Body of pancreas (tissue), 4 donors: ENCODE measurements at regions not wholly inside any gene's neighbourhood (a gene's known extent, or its start where the extent isn't known, plus 50 kb on each side); places are given as distances from the start of the nearest gene placed in this dataset.

Experiments used
- ATAC-seq: fragments of 150-250 bp; one replicate; pipeline ENCODE4 v1.9.1; 2016
- DNase-seq, 4 donors: peaks; one replicate each; pipeline ENCODE4 v3.0.0-alpha.2; 2019
- H3K27ac ChIP-seq, 4 donors: fragments of 200-600 bp; sonication (generic); 1 replicate in 3 of 4; 2 replicates in 1 of 4; pipeline versions ENCODE4 v1.5.1 to v1.6.1; 2016 to 2019; ENCODE audit warnings: mild to moderate bottlenecking in 1 of 4, mixed read lengths in 1 of 4, moderate library complexity in 1 of 4
- H3K27me3 ChIP-seq, 2 donors: fragments of 200-600 bp; sonication (generic); one replicate each; pipeline ENCODE4 v1.6.0; 2016; ENCODE audit warnings: mild to moderate bottlenecking in 1 of 2
- H3K36me3 ChIP-seq, 2 donors: fragments of 200-600 bp; sonication (generic); replicated peaks in 1 of 2; 2 replicates each; pipeline ENCODE4 v1.5.1; 2016; ENCODE audit warnings: low read depth in 2 of 2; ENCODE audit not compliant: insufficient read depth in 1 of 2
- H3K4me1 ChIP-seq: fragments of 200-600 bp; sonication (generic); one replicate; pipeline ENCODE4 v1.6.0; 2016
- H3K4me3 ChIP-seq, 2 donors: fragments of 200-600 bp; sonication (generic); 1 replicate in 1 of 2; 2 replicates in 1 of 2; pipeline ENCODE4 v1.5.1; 2016 to 2019
- H3K9me3 ChIP-seq, 3 donors: fragments of 200-600 bp; sonication (generic); 1 replicate in 2 of 3; 2 replicates in 1 of 3; pipeline ENCODE4 v1.5.1; 2016
- POLR2A ChIP-seq, 3 donors: fragments of 450-650 bp; IDR thresholded peaks; one replicate each; pipeline ENCODE4 v1.6.1; 2016; ENCODE audit warnings: antibody characterized with exemption in 3 of 3, mild to moderate bottlenecking in 2 of 3
- WGBS, 2 donors: methylation state at CpG; one replicate each; pipeline ENCODE4 v1.1.5; 2017; 5-methylcytosine and 5-hydroxymethylcytosine counted together
- intact Hi-C: fragments of 100-400 bp; cut with DNase I; formaldehyde crosslinking; loops from one replicate; pipeline ENCODE4 v1.15.1; 2023
- TF ChIP-seq, protein P1 (sequence below), 7 experiments: fragments of 450-650 bp in 4 of 7; fragments of 200-600 bp in 3 of 7; sonication (generic) in 3 of 7; IDR thresholded peaks; one replicate each; pipeline ENCODE4 v1.5.1; 2016 to 2019; ENCODE audit warnings: antibody characterized with exemption in 7 of 7

DNA sequence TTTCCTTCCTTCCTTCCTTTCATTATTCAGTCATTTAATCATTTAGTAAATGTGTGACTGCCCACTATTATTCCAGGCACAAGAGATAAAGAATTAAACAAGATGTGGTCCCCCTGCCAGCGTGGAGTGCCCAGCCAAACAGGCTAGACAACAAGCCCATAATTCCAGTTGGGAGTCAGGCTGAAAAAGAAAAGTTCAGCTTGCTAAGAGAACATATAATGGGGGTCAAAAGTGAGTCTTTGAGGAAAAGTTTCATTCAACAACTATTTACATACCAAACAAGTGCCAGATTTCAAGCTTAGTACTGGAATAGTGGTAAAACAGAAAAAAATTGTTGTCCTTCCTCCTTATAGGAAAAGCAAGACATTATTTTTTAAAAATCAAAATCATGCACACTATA lies 523.7 kb downstream of the TAFA4 start:
- H3K36me3 ChIP-seq, result no peaks in the 10 kb centered on the region
- no peaks in the 10 kb centered on the region for H3K9me3 ChIP-seq
- no peak for DNase-seq
- ATAC-seq, result no peak
- intact Hi-C loops, result no loop called here
- no peak overlapping the region for H3K27ac ChIP-seq
- H3K4me3 ChIP-seq, result no peak overlapping the region
- no peaks in the 10 kb centered on the region for H3K4me1 ChIP-seq
- 14 to 17% methylated on average over 1 of the region's 1 CpG for WGBS, 2 donors
- H3K27me3 ChIP-seq, result no peaks in the 10 kb centered on the region
- TF ChIP-seq, protein P1, sequence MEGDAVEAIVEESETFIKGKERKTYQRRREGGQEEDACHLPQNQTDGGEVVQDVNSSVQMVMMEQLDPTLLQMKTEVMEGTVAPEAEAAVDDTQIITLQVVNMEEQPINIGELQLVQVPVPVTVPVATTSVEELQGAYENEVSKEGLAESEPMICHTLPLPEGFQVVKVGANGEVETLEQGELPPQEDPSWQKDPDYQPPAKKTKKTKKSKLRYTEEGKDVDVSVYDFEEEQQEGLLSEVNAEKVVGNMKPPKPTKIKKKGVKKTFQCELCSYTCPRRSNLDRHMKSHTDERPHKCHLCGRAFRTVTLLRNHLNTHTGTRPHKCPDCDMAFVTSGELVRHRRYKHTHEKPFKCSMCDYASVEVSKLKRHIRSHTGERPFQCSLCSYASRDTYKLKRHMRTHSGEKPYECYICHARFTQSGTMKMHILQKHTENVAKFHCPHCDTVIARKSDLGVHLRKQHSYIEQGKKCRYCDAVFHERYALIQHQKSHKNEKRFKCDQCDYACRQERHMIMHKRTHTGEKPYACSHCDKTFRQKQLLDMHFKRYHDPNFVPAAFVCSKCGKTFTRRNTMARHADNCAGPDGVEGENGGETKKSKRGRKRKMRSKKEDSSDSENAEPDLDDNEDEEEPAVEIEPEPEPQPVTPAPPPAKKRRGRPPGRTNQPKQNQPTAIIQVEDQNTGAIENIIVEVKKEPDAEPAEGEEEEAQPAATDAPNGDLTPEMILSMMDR (IDR thresholded peaks at IDR 0.05), result no peak
- TF ChIP-seq POLR2A (IDR thresholded peaks at IDR 0.05), result no peak

DNA sequence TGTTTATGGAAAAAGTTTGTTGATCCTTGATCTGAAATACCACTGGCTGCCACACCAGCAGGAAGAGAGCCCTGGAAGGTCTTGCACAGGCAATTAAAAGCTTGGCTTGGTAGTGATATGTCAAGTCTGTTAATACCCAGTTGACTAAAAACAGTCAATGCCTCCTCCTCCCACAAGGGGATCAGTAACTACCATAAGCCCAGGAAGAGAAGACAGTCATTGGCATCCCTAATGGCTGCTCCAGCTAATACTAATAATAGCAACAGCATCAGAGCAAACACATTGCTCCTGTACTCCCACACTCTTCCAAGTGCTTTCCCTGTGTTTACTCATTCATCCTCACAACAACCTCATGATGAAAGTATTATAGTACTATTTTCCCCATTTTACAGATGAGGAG lies 528.6 kb downstream of the TAFA4 start:
- no peaks in the 10 kb centered on the region for H3K4me1 ChIP-seq
- no peak overlapping the region for H3K27ac ChIP-seq
- intact Hi-C loops, result no loop called here
- DNase-seq (no peak), ATAC-seq (no peak)
- no peaks in the 10 kb centered on the region for H3K36me3 ChIP-seq
- TF ChIP-seq, protein P1 (IDR thresholded peaks at IDR 0.05), result no peak
- no peak for TF ChIP-seq POLR2A (IDR thresholded peaks at IDR 0.05)
- H3K27me3 ChIP-seq, result no peaks in the 10 kb centered on the region
- no peak overlapping the region for H3K4me3 ChIP-seq
- H3K9me3 ChIP-seq, result no peaks in the 10 kb centered on the region

DNA sequence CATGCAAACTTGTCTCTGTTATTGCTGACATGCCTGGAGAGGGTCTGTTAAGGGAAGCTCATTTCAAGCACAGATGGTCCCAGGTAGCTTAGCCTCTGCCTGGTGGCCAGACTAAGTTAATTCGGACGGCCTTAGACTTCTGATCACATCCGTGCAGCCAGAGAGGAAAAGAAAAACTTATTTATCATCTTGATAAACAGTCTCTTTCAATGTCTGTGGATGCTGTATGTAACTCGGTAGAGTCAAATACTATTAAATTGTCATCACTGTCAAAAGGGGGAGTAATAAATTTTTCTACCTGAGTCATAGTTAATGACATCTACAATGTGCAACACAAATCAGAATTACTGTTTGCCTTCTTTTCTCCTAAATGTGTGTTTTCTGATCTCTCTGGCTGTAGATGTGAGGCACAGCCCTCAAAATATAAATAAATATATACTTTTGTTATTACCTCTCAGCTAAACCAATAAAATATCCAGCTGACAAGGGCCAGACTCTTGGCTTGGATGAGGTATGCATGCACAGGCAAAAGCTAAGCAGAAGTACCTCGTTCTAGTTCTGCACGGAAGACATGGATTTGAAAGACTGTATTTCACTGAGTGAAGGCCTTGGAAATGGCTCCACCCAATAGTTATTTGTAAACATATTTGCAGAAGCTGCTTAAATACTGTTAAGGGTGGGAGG lies 530.0 kb downstream of the TAFA4 start:
- H3K4me1 ChIP-seq, result no peaks in the 10 kb centered on the region
- no peaks in the 10 kb centered on the region for H3K9me3 ChIP-seq
- H3K36me3 ChIP-seq, result no peaks in the 10 kb centered on the region
- no peak overlapping the region for H3K4me3 ChIP-seq
- 27 to 43% methylated on average over 6 of the region's 6 CpGs for WGBS, 2 donors
- TF ChIP-seq, protein P1 (IDR thresholded peaks at IDR 0.05), result no peak
- TF ChIP-seq POLR2A (IDR thresholded peaks at IDR 0.05), result no peak
- ATAC-seq (no peak), DNase-seq (no peak)
- intact Hi-C loops, result no loop called here
- no peak overlapping the region for H3K27ac ChIP-seq
- H3K27me3 ChIP-seq, result no peaks in the 10 kb centered on the region

DNA sequence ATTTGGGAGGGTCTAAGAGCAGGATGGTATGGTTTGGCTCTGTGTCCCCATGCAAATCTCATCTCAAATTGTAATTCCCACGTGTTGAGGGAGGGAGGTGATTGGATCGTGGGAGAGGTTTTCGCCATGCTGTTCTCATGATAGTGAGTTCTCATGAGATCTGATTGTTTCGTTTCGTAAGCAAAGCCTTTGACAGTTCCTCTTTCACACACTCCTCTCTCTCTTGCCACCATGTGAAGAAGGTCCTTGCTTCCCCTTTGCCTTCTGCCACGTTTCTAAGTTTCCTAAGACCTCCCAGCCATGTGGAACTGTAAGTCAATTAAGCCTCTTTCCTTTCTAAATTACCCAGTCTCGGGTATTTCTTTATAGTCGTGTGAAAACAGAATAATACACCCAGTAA lies 553.7 kb downstream of the TAFA4 start:
- Histone ChIP-seq H3K27ac (no peak overlapping the region), H3K9me3 (no peaks in the 10 kb centered on the region), H3K36me3 (no peaks in the 10 kb centered on the region), H3K4me1 (no peaks in the 10 kb centered on the region), H3K27me3 (no peaks in the 10 kb centered on the region), H3K4me3 (no peak overlapping the region)
- ATAC-seq (no peak), DNase-seq (no peak)
- WGBS, 2 donors, result 54 to 59% methylated on average over 8 of the region's 8 CpGs
- intact Hi-C loops, result no loop called here
- TF ChIP-seq, protein P1 (IDR thresholded peaks at IDR 0.05), result no peak
- TF ChIP-seq POLR2A (IDR thresholded peaks at IDR 0.05), result no peak

DNA sequence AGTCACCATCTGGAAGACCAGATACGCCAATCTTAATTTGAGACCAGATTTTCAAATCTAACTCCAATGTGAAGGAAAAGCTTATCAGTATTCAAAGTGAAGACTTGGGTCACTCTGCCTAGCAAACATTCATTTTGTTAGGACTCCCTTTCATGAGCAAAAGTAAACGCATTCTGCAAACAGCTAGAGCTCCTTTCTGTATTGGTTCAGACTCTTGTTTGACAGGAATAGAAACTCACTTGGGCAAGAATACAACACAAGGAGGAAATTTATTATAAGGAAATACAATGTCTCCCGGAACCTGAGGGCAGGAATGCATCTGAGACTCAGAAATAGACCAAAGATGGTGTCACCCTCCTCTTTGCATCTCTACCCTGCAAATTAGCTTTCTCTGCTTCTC lies 558.6 kb downstream of the TAFA4 start:
- no peaks in the 10 kb centered on the region for H3K27me3 ChIP-seq
- 20 to 23% methylated on average over 3 of the region's 3 CpGs for WGBS, 2 donors
- no peaks in the 10 kb centered on the region for H3K4me1 ChIP-seq
- no peak overlapping the region for H3K27ac ChIP-seq
- no peak for DNase-seq
- TF ChIP-seq POLR2A (IDR thresholded peaks at IDR 0.05), result no peak
- TF ChIP-seq, protein P1 (IDR thresholded peaks at IDR 0.05), result no peak
- H3K4me3 ChIP-seq, result no peak overlapping the region
- ATAC-seq, result no peak
- no peaks in the 10 kb centered on the region for H3K9me3 ChIP-seq
- intact Hi-C loops, result no loop called here
- H3K36me3 ChIP-seq, result no peaks in the 10 kb centered on the region
